HG02885 (cell line): ENCODE measurements at regions not wholly inside any gene's neighbourhood (a gene's known extent, or its start where the extent isn't known, plus 50 kb on each side); places are given as distances from the start of the nearest gene placed in this dataset.

ENCODE experiments used
- ATAC-seq: cut with Tn5 transposase; IDR thresholded peaks from one replicate; pipeline ENCODE4 v1.9.1; 2021; ENCODE audit warnings: mild to moderate bottlenecking; ENCODE audit not compliant: unreplicated experiment, poor library complexity

GRCh38 chr5:171599411-171599810 lies 180.0 kb downstream of the FGF18 start:
- no peak for ATAC-seq

DNA sequence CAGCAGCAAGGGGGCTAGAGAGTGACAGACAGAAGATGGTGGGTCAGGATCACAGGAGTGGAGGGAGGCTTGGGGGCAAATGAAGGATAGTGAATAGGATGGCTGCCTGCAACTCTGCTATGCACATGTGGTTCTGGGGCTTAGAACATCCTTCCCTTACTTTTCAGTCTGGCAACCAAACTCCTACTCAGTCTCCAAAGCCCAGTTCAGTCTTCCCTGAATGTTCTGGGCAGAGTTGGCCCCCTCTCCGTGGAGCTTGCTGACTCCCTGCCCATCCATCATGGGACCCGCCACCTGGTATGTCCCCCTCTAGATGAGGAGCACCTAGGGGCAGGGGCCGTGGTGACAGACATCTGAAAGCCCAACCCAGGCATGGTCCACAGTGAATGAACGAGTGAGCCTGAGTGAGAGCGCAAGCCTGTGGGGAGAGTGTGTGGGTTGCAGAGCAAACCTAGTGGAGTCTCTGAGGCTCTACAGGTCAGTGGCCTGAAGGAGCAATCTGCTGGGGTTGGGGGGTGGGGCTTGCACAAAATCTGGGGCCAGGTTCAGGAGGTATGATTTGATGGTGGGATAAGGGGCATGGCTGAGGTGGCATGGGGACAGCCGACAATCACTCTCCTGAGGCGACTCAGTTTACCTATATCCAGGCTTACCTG lies 180.6 kb downstream of the FGF18 start:
- ATAC-seq = no peak

DNA sequence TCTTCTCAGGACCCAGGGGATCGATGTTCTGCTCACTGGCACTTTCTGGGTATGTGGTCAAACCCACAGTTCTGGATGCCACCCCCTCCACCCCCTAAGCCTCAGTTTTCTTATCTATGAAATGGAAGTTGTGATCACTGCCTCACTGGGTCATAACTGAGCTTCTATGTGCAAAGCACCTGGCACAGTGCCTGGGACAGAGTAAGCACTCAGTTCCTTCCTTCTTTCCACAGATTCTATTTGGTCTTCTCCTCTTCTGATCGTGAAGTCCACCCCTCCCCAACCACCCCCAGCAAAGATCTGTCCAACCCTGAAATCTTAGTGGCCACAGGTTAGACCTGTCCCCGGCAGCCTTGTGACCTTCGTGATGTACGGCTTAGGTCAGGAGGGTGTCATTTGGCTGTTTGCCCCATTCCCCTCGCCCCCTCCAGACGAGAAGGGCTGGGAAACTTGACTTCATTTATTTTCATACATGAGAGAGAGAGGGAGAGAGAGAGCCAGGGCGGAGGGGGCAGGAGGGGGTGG lies 181.4 kb downstream of the FGF18 start:
- no peak for ATAC-seq

GRCh38 chr5:171601266-171601881 lies 181.9 kb downstream of the FGF18 start:
- no peak for ATAC-seq

- ATAC-seq = no peak
Observed at GRCh38 chr5:171603591-171603990, 182.0 kb upstream of the SMIM23 start.

GRCh38 chr5:171604195-171604594 lies 181.4 kb upstream of the SMIM23 start:
- no peak for ATAC-seq

DNA sequence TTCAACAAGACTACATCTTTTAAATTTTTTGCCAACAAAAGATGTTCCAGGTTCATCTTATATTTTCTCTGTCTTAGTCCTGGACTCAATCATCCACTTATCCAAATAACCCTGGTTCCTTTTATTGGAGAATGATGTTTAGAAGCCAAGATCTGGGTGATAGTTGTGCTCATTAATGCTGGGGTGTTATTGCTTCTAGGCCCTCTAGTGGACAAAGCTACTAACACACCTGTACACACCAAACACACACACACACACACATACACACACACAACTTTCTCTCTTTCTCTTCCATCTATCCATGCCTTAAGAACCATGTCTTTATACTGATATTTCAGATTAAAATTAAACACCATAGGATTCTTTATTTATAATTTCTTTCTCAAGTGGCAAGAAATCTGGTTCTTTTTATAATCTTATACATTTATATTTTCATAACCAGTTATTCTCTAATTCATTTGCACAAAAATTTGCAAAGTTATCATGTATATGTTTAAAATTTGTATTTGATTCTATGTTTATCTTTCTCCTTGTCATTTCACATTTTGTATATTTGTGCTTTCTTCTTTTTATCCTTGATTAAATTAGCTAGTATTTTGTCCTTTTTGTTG lies 179.1 kb upstream of the SMIM23 start:
- no peak for ATAC-seq

- ATAC-seq = no peak
Observed at GRCh38 chr5:171607863-171608262, 177.8 kb upstream of the SMIM23 start.

GRCh38 chr5:171609806-171610452 lies 175.7 kb upstream of the SMIM23 start:
- ATAC-seq = no peak

DNA sequence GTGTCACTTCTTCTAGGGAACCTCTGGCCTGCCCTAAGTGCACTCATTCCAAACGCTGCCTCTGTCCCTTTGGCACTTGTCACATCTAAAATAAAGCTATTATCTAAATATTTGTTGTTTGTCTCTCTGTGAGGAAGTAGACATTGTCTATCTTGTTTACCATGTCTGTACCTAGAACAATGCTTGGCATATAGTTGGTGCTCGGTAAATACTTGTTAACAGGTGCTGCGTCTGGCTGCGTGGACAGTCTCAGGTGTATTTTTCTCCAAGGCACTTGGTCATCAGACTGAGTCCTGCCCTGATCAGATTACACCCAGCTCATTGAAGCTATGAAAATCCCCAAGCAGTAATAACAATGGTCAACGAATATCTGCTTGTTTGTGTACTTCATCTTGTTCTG lies 174.9 kb upstream of the SMIM23 start:
- ATAC-seq = no peak

DNA sequence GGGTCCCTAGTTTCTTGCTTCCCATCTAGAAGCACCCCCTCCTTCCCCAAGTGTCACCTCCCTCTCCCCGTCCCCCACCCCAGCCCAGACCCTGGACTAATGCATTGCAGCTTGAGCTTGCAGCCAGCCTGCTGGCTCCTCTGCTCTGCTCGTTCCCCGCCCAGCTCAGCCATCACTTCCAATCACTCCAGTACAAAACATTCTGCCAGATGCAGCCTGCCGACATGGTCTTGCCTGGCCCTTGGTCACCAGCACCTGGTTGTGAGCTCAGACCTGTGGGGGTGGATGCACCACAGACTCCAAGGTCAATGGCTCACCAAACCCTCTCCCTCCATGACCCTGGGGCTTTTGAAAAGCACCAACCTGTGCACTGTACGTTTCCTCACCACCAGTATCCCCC lies 172.9 kb upstream of the SMIM23 start:
- ATAC-seq = no peak

GRCh38 chr5:171614511-171614910 lies 171.1 kb upstream of the SMIM23 start:
- ATAC-seq = no peak

DNA sequence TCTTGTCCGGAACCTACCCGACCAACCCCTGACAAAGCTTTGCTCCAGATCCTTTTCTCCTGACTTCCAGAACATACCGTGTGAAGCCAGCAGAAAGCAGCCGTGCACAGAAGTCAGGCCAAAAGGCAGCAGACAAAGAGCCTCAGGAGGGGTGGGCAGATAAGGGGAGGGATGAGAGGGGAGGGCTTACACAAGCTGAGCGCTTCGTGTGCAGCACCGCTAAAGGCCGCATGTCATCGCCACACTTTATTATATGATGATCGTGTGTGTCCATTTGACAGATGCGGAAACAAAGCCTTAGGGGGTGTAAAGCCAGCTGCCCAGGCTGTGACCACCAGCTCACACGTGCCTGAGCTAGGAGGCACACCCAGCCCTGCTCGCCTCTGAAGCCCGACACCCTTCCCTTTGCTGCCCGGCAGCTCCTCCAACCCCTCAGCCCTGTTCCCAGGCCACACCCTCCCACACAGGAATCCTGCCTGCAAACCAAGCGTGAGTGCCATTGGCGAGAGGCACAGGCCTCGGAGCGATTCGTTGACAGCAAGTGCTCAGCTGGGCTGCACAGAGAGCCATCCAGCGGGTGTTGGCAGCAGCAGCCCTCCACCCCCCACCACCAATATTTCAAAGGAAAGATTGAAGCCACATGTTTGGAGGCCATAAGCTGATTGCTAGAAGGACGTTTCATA lies 170.5 kb upstream of the SMIM23 start:
- ATAC-seq = no peak

- no peak for ATAC-seq
Observed at GRCh38 chr5:171615705-171616640, 169.6 kb upstream of the SMIM23 start.

- ATAC-seq = no peak
Observed at GRCh38 chr5:171617266-171617665, 168.4 kb upstream of the SMIM23 start.

GRCh38 chr5:171617817-171618591 lies 167.6 kb upstream of the SMIM23 start:
- no peak for ATAC-seq

DNA sequence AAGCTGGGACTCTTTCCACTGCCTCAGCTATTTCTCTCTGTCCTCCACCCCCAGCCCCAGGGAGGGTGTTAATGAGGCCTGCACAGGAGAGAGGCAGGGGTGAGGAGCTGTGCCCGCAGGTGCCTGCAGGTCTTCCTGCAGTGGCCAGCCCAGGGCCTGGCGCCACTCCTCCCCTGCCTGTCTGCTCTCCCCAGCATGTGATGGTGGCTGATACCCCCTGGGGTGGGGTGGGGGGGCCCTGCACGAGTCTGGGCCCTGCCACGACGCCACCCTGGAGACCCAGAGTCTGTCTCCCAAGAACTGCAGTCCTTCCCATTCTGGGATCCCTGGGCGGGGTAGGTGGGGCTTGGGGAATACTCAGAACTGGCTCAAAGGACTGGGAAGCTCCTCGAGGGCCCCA lies 166.4 kb upstream of the SMIM23 start:
- no peak for ATAC-seq

DNA sequence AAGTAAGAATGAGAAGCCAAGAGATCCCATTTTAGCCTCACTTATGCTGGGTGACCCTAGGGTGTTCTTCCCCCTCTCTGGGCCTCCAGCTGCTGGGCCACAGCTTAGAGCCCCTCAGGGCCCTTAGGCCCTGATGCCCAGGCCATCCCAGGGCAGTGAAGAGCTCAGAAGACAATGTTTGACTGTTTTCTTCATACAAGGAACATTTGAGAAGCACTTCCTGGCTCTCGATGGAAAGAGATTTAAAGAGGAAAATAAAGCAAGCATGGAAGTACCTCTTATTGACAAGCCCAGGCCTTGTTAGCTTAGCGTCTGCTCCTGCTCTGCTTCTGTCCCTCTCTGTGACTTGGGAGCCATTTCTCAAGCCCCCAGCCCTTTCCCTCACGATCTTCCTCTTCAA lies 165.9 kb upstream of the SMIM23 start:
- ATAC-seq = no peak

DNA sequence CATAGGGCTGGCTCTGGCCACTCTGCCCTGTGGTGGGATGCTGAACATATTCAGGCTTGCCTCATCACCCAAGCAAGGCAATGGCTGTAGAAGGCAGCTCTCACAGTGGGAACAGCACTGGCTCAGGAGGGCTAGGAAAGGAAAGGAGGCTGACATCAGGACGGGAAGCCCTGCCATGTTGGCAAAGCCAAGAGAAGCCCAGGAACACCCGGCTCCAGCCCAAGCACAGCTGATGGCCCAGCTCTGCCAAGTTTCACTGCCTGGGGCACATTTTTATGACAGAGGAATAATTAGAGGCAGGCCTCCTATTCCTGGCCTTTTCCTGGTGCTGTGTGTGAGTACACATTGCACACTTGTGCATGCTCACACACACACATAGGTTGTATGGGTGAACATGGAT lies 163.6 kb upstream of the SMIM23 start:
- no peak for ATAC-seq
